ENCODE measurements at regions not wholly inside any gene's neighbourhood (a gene's known extent, or its start where the extent isn't known, plus 50 kb on each side); places are given as distances from the start of the nearest gene placed in this dataset.

DNA sequence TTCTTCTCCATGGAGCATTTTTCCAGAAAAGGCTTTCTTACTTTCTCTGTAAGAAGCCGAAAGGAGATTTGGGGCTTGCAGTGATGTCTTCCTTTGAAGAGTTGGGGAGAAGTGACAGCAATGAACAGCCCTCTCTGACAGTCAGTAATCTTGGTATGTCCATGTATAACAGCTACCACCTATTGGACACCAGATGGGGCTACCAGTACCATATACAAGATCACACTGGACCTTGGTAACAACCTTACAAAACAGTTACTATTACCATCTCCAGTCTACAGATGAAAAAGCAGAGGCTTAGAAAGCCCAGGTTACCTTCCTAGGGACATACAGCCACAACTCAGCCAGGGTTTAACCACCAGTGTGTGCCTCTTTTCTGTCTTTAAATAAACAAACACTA is 272.7 kb upstream of the TRPC7 start:
- TF ChIP-seq POLR2AphosphoS5 (IDR thresholded peaks at IDR 0.05; ENCODE audit: borderline replicate concordance, low read depth, low read length) (no peak), EZH2 (IDR thresholded peaks at IDR 0.05) (no peak), FOXP2 (optimal IDR thresholded peaks at IDR 0.05; ENCODE audit: control extremely low read depth, extremely low read length, insufficient read depth) (no peak)

Measured in SK-N-MC (cell line).